ENCODE measurements at regions not wholly inside any gene's neighbourhood (a gene's known extent, or its start where the extent isn't known, plus 50 kb on each side); places are given as distances from the start of the nearest gene placed in this dataset.
"Not testable (repeated sequence)": the region's sequence is repeated elsewhere in the genome, so short reads cannot be mapped to it uniquely, and the experiment has no call there.

- TF ChIP-seq, protein P1, sequence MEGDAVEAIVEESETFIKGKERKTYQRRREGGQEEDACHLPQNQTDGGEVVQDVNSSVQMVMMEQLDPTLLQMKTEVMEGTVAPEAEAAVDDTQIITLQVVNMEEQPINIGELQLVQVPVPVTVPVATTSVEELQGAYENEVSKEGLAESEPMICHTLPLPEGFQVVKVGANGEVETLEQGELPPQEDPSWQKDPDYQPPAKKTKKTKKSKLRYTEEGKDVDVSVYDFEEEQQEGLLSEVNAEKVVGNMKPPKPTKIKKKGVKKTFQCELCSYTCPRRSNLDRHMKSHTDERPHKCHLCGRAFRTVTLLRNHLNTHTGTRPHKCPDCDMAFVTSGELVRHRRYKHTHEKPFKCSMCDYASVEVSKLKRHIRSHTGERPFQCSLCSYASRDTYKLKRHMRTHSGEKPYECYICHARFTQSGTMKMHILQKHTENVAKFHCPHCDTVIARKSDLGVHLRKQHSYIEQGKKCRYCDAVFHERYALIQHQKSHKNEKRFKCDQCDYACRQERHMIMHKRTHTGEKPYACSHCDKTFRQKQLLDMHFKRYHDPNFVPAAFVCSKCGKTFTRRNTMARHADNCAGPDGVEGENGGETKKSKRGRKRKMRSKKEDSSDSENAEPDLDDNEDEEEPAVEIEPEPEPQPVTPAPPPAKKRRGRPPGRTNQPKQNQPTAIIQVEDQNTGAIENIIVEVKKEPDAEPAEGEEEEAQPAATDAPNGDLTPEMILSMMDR (IDR thresholded peaks at IDR 0.05; ENCODE audit: low read depth, low read length, missing control alignments): no peak
- no peaks in the 10 kb centered on the region for H3K36me3 ChIP-seq (replicated peaks)
- in situ Hi-C loops (cut with HindIII; ENCODE audit: low pct_ligation_motif_present, low sequenced_read_pairs): no loop called here
These were observed 67.6 kb upstream of the TMC1 start for GRCh38 chr9:72453797-72454196.

GRCh38 chr9:72446241-72446640, 75.2 kb upstream of the TMC1 start:
- H3K4me3 ChIP-seq (ENCODE audit: low read depth, low read length); DNase-seq; in situ Hi-C loops (cut with HindIII; ENCODE audit: low pct_ligation_motif_present, low sequenced_read_pairs); H3K27me3 ChIP-seq (replicated peaks); H3K36me3 ChIP-seq (replicated peaks); H3K27ac ChIP-seq: not testable (repeated sequence)

More at GRCh38 chr9:72453797-72454196, 67.6 kb upstream of the TMC1 start:
- no peaks in the 10 kb centered on the region for H3K27me3 ChIP-seq (replicated peaks)
- DNase-seq: no peak
- no peak overlapping the region for H3K27ac ChIP-seq
- no peak overlapping the region for H3K4me3 ChIP-seq (ENCODE audit: low read depth, low read length)

DNA sequence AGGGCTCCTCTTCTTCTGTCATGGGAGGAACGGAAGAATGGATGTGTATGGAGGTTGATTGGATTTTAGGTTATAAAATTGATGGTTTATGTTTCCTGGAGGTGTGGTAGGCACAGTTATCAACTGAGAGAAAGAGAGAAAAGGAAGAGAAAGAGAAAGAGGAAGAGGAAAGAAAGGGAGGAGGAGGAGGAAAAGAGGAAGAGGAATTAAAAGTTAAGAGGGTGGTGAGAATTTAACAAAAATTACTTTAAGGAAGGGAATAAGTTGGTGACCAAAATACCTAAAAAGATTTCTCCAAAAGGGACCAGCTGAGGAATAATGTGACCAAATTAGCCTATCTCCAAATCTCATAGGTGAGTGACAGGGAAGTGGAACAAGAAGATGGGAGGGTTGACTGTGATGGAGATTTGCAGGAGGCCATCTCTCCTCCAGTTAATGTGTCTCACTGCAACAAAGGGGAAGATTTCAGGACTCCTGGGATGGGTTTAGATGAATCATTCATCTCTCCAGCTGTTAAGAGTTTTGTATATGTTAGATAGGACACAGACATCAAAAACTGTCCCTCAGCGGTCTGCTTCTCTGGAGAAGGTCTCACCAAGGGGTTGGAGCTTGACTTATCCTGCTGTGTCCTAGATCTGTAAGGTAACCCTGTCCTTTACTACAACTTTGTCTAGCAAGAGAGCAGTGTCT, 76.0 kb upstream of the TMC1 start:
- Histone ChIP-seq H3K4me3 (ENCODE audit: low read depth, low read length) (no peak overlapping the region), H3K27me3 (replicated peaks) (no peaks in the 10 kb centered on the region), H3K27ac (no peak overlapping the region), H3K36me3 (replicated peaks) (no peaks in the 10 kb centered on the region)
- in situ Hi-C loops (cut with HindIII; ENCODE audit: low pct_ligation_motif_present, low sequenced_read_pairs): no loop called here
- no peak for DNase-seq
- TF ChIP-seq, protein P1 (IDR thresholded peaks at IDR 0.05; ENCODE audit: low read depth, low read length, missing control alignments): no peak

- no peak for DNase-seq
- H3K27ac ChIP-seq: no peak overlapping the region
- TF ChIP-seq, protein P1 (IDR thresholded peaks at IDR 0.05; ENCODE audit: low read depth, low read length, missing control alignments): no peak
These were observed 77.0 kb upstream of the TMC1 start for GRCh38 chr9:72444435-72444834.

GRCh38 chr9:72443855-72444254, 77.6 kb upstream of the TMC1 start:
- in situ Hi-C loops (cut with HindIII; ENCODE audit: low pct_ligation_motif_present, low sequenced_read_pairs): no loop called here
- Histone ChIP-seq H3K27ac (peak overlapping the region; percentile 19), H3K36me3 (replicated peaks) (no peaks in the 10 kb centered on the region), H3K27me3 (replicated peaks) (no peaks in the 10 kb centered on the region), H3K4me3 (ENCODE audit: low read depth, low read length) (no peak overlapping the region)
- TF ChIP-seq, protein P1 (IDR thresholded peaks at IDR 0.05; ENCODE audit: low read depth, low read length, missing control alignments): peak; percentile 19
- DNase-seq: no peak

More at GRCh38 chr9:72444435-72444834, 77.0 kb upstream of the TMC1 start:
- Histone ChIP-seq H3K27me3 (replicated peaks) (no peaks in the 10 kb centered on the region), H3K4me3 (ENCODE audit: low read depth, low read length) (no peak overlapping the region), H3K36me3 (replicated peaks) (no peaks in the 10 kb centered on the region)
- in situ Hi-C loops (cut with HindIII; ENCODE audit: low pct_ligation_motif_present, low sequenced_read_pairs): no loop called here

DNA sequence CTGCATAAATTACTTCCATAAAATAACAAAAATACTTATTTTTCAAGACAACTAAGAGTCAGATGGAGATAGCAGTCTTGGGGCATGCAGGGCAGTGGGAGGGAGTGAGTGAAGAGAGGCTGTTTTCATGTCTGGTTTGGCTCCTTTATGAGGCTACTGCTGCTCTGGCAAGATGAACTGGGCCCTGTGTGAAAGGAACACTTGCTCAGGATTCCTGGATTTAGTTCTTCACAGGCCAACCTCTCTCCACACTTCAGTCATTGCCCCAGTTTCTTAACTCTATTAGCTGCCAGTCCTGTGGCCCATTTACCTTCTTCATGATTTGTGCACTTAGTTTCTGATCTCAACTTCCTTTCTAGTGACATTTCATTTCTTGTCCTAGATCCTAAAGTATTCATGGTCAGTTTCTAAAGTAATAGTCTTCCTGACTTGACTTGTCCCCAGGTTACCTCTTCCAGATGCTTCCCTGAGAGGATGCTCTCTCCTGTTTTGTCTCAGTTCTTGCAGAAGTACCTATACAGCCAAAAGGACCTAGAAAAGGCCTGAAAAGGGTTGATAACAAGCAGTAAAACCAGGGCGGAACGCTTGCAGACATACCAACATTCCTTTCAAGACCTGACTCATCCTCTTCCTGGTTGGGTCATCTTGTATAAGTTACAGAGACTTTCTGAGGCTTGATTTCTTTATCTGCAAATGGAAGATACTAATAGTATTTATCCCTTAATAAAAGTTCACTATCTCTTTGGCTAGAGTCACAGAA, 77.0 kb upstream of the ZFAND5 start:
- in situ Hi-C loops (cut with HindIII; ENCODE audit: low pct_ligation_motif_present, low sequenced_read_pairs): no loop called here
- H3K27ac ChIP-seq: peak overlapping the region; percentile 81
- TF ChIP-seq, protein P1 (IDR thresholded peaks at IDR 0.05; ENCODE audit: low read depth, low read length, missing control alignments): no peak
- H3K27me3 ChIP-seq (replicated peaks): no peaks in the 10 kb centered on the region
- peak; percentile 87 for DNase-seq
- no peak overlapping the region for H3K4me3 ChIP-seq (ENCODE audit: low read depth, low read length)
- H3K36me3 ChIP-seq (replicated peaks): no peaks in the 10 kb centered on the region

All from brain microvascular endothelial cell (primary cell).